HAP-1 (cell line): ENCODE measurements at regions not wholly inside any gene's neighbourhood (a gene's known extent, or its start where the extent isn't known, plus 50 kb on each side); places are given as distances from the start of the nearest gene placed in this dataset.
A peak's percentile ranks its signal among the peaks of the same experiment; 100 is the strongest.

Experiments used
- DNase-seq, 2 experiments: peaks; one replicate each; pipeline ENCODE4 v3.0.0-alpha.2; 2016 to 2020; ENCODE audit warnings: low spot score in 2 of 2
- H3K27me3 ChIP-seq: fragments of 250-450 bp; sonication (Bioruptor Pico); 2 replicates; pipeline ENCODE4 v1.5.1; 2020; ENCODE audit warnings: low read depth, mild to moderate bottlenecking, moderate library complexity
- H3K36me3 ChIP-seq: fragments of 250-450 bp; sonication (Bioruptor Pico); replicated peaks from 2 replicates; pipeline ENCODE4 v1.5.1; 2020; ENCODE audit warnings: mild to moderate bottlenecking
- H3K4me1 ChIP-seq: fragments of 250-450 bp; sonication (Bioruptor Pico); 2 replicates; pipeline ENCODE4 v1.5.1; 2020; ENCODE audit warnings: mild to moderate bottlenecking
- H3K4me3 ChIP-seq: fragments of 250-450 bp; sonication (Bioruptor Pico); 2 replicates; pipeline ENCODE4 v1.5.1; 2020; ENCODE audit warnings: mild to moderate bottlenecking, moderate library complexity
- H3K9me3 ChIP-seq: fragments of 250-450 bp; sonication (Bioruptor Pico); 2 replicates; pipeline ENCODE4 v1.5.1; 2020; ENCODE audit warnings: mild to moderate bottlenecking, moderate library complexity
- in situ Hi-C: fragments of 300-500 bp; cut with MboI; formaldehyde crosslinking; loops from 3 replicates; pipeline ENCODE4 v1.14.3; 2020; ENCODE audit warnings: low sequenced_read_pairs, inconsistent platforms, mixed read lengths

DNA sequence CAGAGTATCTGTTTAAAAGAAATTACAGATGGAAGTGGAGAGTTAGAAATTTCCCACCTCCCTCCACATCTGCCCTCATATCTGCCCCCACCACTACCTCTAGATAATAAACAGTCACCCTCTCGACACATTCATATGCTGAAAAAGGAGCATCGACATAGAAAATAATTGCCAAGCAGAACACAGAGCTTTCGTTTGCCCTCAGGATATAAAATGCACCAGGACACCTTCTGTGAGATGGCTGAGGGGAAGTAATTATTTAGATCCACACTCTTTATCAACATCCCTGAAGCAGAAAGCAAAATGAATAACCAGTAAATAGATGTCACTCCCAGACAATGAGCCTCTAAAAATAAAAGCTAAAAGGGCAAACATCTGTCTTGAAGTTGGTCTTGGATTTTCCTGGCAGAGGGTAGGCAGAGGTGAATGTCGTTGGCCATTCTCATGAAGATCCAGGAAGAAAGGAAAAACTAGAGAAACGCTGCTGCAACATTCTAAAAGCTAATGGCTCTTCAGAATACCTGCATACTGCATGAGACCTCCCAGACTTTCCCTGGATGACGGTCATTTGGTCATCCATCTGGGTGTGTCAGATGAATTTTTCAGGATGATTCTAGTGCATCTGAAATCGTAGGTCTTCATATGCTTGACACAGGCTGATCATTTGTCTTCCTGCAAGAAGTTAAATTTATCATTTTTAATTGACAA is 527.5 kb downstream of the RFC3 start:
- in situ Hi-C loops: no loop called here

DNA sequence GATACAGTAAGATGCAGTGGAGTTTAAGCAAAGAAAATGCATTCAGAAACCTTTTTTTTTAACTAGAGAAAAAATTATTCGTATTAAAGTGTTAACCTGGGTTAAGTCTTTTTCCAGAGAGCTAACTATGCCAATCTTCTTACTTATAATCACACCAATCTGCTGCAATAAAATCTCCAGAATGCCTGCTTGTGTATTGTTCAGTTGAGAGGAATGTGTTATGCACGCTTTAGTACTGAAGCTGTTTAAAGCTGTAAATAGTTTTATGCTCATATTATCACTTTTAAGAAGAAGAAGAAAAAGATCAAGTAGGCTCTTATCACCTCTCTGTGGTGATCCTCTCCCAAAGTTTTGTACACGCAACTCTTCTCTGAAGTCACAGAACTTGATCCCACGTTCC is 528.7 kb downstream of the RFC3 start:
- Histone ChIP-seq H3K9me3 (no peaks in the 10 kb centered on the region), H3K27me3 (no peaks in the 10 kb centered on the region), H3K4me3 (no peak overlapping the region), H3K36me3 (no peaks in the 10 kb centered on the region), H3K4me1 (peaks cover 17% of the 10 kb centered on the region)
- no peak for DNase-seq
- in situ Hi-C loops: no loop called here

More for the DNA sequence above, 527.5 kb downstream of the RFC3 start:
- no peaks in the 10 kb centered on the region for H3K36me3 ChIP-seq
- H3K4me3 ChIP-seq: no peak overlapping the region
- H3K27me3 ChIP-seq: no peaks in the 10 kb centered on the region
- DNase-seq: peak in 1 of 2 experiments; percentile 35
- H3K9me3 ChIP-seq: no peaks in the 10 kb centered on the region
- peaks cover 17% of the 10 kb centered on the region for H3K4me1 ChIP-seq

DNA sequence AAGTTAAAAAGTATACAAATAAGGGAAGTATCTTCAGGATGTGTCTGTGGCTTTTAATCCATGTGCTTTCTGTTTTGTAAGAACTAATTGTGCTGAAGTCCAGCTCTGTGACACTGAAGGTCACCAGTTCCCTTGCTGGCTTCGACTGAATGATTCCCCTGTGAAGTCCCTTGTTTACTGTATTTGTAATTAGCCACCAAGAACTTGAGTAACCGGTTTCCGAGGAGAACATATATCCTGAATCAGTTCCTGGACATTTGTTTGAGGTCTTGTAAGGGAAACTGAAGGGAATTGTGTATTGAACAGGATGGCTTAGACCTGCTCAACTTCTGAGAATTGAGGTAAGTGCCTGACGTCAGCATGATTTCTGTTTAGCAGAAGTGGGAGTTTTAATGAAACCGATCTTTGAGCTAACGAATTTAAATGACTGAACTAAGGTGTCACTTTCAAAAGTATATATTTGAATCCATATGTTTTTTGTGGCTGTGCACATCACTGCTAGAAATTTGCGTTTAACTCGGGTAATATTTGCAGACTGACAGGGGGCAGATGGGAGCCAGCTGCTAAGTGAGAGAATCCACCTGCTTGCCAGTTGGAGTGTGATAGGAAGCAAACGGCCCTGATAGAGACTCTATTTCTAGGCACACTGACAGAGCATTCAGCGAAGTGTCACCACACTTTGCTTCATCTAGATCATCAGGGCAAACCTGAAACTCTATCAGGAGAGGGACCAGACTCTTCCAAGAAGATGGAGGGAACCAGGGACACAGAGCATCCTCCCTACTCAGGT is 530.0 kb downstream of the RFC3 start:
- Histone ChIP-seq H3K4me3 (no peak overlapping the region), H3K36me3 (no peaks in the 10 kb centered on the region), H3K27me3 (no peaks in the 10 kb centered on the region), H3K9me3 (no peaks in the 10 kb centered on the region), H3K4me1 (peaks cover 17% of the 10 kb centered on the region)
- in situ Hi-C loops: no loop called here
- no peak for DNase-seq

DNA sequence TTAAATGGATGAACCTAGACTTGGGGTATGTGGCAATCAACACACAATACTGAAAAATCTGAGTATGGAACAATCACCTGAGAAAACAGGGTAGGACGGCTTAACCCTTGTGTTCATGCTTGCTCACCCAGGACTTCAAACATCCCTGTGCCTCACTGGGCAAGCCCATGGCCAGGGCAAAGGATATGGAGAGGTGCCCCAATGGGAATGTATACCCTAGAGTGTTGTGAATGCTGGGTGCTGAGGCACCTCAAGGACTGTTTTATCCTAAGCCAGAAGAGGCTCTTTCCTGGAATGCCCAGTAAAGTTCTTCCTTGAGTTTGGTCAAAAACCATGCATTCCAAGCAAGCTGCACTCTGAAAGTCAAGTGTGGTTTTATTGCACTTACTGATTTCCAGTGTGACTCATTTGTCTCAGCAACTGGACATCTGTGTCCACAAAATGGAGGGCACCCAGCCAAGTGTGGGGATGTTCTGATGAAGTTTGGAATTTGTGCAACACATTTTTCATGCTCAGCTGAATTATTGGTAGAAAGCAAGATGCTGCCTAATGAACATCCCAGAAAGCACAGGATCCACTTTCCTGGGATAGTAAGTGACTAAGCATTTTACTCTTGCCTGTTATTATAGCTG is 531.3 kb downstream of the RFC3 start:
- DNase-seq: no peak
- no peaks in the 10 kb centered on the region for H3K27me3 ChIP-seq

DNA sequence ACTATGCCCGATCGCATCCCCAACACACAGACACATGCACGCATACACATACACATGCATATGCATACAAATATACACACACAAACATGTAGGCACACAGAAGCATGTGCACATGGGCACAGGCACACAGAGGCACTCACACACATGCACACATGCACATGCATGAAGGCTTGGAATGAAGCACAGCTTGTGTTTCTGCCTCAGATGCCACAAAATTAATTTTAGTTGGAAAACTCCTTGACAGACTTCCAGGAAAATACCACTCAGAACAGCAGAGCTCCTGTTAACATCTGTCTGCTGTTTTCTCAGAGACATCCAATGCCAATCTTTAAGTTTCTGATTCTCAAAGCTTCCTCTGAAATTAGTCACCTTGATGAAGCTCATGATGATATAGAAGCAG is 532.7 kb downstream of the RFC3 start:
- H3K27me3 ChIP-seq: no peaks in the 10 kb centered on the region
- peaks cover 3% of the 10 kb centered on the region for H3K4me1 ChIP-seq
- no peak for DNase-seq
- no peak overlapping the region for H3K4me3 ChIP-seq
- H3K9me3 ChIP-seq: no peaks in the 10 kb centered on the region
- in situ Hi-C loops: no loop called here
- no peaks in the 10 kb centered on the region for H3K36me3 ChIP-seq

More for the DNA sequence above, 531.3 kb downstream of the RFC3 start:
- in situ Hi-C loops: no loop called here
- no peaks in the 10 kb centered on the region for H3K36me3 ChIP-seq
- peaks cover 15% of the 10 kb centered on the region for H3K4me1 ChIP-seq
- no peak overlapping the region for H3K4me3 ChIP-seq
- no peaks in the 10 kb centered on the region for H3K9me3 ChIP-seq

DNA sequence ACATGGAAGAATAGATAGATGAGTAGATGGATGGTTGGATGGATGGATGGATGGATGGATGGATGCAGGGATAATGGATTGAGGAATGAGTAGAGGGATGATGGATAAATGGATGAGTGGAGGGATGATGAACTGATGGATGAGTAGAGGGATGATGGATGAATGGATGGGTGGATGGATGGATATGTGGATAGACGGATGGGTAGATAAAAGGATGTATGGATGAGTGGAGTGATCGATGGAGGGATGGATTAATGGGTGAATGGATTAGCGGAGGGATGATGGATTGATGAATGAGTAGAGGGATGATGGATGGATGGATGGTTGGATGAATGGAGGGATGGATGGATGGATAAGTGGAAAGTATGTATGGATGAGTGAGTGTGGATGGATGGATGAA is 533.2 kb downstream of the RFC3 start:
- Histone ChIP-seq H3K4me3 (no peak overlapping the region), H3K36me3 (no peaks in the 10 kb centered on the region), H3K4me1 (no peaks in the 10 kb centered on the region), H3K9me3 (no peaks in the 10 kb centered on the region), H3K27me3 (no peaks in the 10 kb centered on the region)
- in situ Hi-C loops: no loop called here
- DNase-seq: no peak

DNA sequence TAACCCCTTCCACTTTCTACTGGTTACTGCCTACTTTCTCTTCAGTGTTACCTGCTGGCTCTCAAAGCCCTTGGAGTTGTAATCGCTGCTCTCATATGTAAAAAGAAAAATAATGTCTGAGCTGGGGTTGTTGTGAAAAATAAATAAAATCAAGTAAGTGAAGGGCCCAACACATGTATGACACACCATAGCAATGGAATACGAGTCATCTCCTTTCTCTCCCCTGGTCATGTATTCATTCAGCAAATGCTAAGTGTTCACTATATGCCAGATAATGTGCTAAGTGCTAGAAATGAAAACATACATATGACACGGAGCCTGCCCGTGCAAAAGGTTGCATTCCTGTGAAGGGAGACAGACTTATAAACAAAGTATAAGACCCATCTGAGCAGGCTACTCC is 535.0 kb downstream of the RFC3 start:
- no peaks in the 10 kb centered on the region; the same call in 1 of the 2 replicates for H3K4me1 ChIP-seq
- no peak overlapping the region for H3K4me3 ChIP-seq
- no peak for DNase-seq
- no peaks in the 10 kb centered on the region for H3K36me3 ChIP-seq
- in situ Hi-C loops: no loop called here
- H3K27me3 ChIP-seq: no peaks in the 10 kb centered on the region
- no peaks in the 10 kb centered on the region for H3K9me3 ChIP-seq

DNA sequence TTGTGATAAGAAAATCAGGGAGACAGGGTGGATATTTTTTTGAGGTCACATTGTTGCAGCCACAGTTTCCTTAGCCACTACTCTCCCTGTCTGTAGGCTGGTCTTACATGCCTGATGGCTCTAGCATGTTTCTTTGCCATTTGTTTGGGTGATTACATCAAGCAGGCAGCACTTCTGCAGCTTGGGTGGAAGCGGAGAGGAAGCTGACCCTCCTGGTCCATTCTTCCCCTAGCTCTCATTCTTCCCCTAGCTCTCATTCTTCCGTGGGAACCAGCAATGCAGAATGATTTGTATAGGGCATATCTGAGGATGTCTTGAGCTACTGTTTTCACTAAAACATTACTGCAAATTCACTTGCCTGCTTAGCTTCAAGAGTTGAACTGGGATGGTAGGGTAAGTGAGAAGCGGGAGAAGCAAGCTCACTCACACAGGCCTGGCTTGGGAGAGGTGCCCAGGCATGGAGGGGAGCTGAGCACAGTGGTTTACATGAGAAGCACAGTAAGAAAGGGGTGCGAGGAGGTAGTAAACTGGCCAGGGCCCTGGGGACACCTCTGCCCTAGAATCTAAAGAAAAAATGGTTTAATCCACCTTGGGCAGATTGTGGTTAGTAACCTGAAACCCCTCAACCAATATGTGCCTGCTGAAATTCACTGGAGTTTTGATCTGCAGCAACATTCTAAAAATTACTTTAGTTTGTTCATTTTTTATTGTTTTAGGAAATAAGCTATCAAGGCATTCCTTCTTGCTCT is 538.9 kb downstream of the RFC3 start:
- H3K4me3 ChIP-seq: no peak overlapping the region
- no peaks in the 10 kb centered on the region; the same call in 1 of the 2 replicates for H3K4me1 ChIP-seq
- in situ Hi-C loops: no loop called here
- DNase-seq: no peak
- H3K36me3 ChIP-seq: no peaks in the 10 kb centered on the region
- no peaks in the 10 kb centered on the region for H3K27me3 ChIP-seq
- H3K9me3 ChIP-seq: no peaks in the 10 kb centered on the region

DNA sequence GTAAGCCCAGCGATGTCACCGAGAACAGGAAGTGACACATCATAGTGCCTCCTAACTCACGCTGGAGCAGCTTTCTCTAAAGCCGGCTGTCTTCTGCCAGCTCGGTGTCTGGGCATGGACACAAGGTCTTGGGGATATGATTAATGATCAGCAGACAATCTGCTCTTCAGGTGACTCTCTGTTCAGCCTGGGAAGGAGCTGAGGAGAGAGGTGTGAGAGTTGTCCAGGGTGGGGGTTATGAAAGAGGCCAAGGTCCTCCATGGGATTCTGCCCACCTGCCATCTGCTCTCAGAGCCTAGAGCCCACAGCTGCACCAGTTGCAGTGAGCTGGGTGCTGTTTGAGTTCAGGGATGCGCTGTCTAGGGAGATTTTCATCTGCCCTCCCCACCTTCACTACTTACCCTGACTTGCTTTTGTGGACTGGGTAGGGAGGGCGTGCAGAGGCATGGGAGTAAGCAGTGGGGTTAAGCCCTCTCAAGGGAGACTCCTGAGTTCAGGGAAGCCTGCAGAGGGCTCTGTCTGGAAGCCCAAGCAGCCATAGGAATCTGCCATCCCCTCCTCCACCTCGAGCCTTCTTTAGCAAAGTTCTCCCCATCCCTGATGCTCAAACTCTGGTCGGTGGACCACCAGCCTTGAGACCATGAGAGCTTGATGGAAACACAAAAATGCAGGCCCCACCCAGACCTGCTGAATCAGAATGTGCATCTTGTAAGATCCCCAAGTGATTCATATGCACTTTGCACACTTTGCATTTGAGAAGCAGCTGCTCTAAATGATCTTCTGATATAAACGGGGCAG is 539.7 kb downstream of the RFC3 start:
- Histone ChIP-seq H3K4me3 (no peak overlapping the region), H3K4me1 (no peaks in the 10 kb centered on the region; the same call in 1 of the 2 replicates), H3K36me3 (no peaks in the 10 kb centered on the region), H3K27me3 (no peaks in the 10 kb centered on the region), H3K9me3 (no peaks in the 10 kb centered on the region)
- in situ Hi-C loops: no loop called here
- DNase-seq: peak in 1 of 2 experiments; percentile 16

DNA sequence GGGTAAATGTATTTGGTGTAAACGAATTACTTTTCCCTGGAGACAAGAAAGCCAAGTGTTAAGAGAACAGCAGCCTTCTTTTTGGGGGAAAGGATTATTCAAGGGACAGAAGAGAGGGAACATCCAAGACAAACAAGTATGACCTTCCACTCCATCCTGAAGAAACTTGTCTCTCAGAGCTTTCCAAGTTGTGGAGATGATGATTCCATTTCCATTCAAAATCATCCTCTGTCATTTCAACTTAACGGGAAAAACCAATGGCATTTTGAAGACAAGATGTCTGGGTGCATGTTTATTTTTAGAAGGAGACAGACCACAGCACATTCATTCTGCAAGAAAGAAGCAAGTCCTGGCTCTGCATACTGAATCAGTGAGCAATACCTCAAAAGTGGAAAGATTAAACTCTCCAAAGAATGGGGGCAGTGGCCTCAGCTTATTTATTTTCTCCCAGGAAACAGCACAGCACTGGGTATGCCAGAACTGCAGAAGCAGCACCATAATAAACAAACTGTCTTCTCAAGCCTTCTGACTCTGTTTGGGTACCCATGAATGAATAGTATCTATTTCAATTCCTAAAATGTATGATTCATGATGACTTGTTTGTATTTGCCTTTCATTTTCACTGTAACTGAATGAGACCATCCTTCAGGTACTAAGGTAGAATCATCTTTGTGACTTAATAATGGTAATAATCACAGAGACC is 541.0 kb downstream of the RFC3 start:
- Histone ChIP-seq H3K9me3 (no peaks in the 10 kb centered on the region), H3K36me3 (no peaks in the 10 kb centered on the region), H3K27me3 (no peaks in the 10 kb centered on the region), H3K4me1 (no peaks in the 10 kb centered on the region; the same call in 1 of the 2 replicates), H3K4me3 (no peak overlapping the region)
- in situ Hi-C loops: no loop called here
- no peak for DNase-seq

DNA sequence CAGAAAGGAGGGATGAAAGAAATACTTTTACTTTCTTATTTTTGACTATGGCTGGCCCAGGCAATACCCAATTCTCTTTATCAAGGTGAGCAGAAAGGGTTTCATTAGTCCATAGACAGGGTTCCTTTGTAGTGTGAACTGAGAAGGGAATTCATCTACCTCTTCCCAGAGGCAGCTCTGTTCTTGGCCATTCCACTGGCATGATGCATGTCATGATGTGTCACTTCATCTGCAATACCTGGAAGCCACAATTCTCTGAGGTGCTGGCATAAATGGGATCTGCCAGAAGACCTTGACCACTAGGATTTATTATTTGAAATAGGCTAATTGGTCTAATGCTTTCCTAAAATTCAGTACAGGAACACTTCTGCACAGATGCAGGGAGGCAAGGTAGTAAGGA is 542.8 kb downstream of the RFC3 start:
- DNase-seq: no peak
- no peaks in the 10 kb centered on the region for H3K27me3 ChIP-seq
- H3K4me1 ChIP-seq: no peaks in the 10 kb centered on the region; the same call in 1 of the 2 replicates
- in situ Hi-C loops: no loop called here
- no peak overlapping the region for H3K4me3 ChIP-seq
- no peaks in the 10 kb centered on the region for H3K9me3 ChIP-seq
- H3K36me3 ChIP-seq: no peaks in the 10 kb centered on the region

DNA sequence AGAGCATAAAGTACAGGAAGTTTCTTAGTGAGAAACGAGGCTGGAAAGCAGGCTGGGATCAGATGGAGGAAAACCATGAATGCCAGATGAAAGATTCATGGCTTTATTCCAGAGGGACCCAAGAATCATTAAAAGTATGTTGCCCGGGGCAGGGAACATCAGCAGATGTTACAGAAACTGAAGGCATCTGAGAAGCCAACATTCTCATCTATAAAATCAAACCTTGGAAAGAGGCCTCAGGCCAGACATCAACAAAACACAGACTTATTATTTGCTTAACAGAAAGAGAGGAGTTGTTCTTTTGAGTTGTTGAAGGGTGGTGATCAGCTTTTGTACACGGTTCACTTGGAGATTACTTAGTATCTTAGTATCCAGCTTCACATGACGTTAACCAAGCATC is 543.6 kb downstream of the RFC3 start:
- Histone ChIP-seq H3K36me3 (no peaks in the 10 kb centered on the region), H3K4me3 (no peak overlapping the region), H3K9me3 (no peaks in the 10 kb centered on the region), H3K4me1 (no peaks in the 10 kb centered on the region; the same call in 1 of the 2 replicates), H3K27me3 (no peaks in the 10 kb centered on the region)
- in situ Hi-C loops: no loop called here
- DNase-seq: no peak
